Right lobe of liver (tissue), 4 donors: ENCODE measurements at regions not wholly inside any gene's neighbourhood (a gene's known extent, or its start where the extent isn't known, plus 50 kb on each side); places are given as distances from the start of the nearest gene placed in this dataset.

Experiments
- CTCF ChIP-seq, 4 donors: fragments of 200-600 bp in 3 of 4; fragments of 450-650 bp in 1 of 4; IDR thresholded peaks; one replicate each; pipeline versions ENCODE4 v1.5.1 to v1.8.0; 2016 to 2022; ENCODE audit warnings: antibody characterized with exemption in 4 of 4, mild to moderate bottlenecking in 2 of 4
- POLR2A ChIP-seq: fragments of 450-650 bp; IDR thresholded peaks from one replicate; pipeline ENCODE4 v1.6.1; 2017; ENCODE audit warnings: antibody characterized with exemption, mild to moderate bottlenecking
- donor health status: DM: no; HTN: no; CAD: no.
- donor health status: DM: no; HTN: no; CAD: no.
- donor health status: DM: no; HTN: yes; CAD: no.

GRCh38 chr2:225120186-225120585 lies 77.9 kb upstream of the DOCK10 start:
- TF ChIP-seq CTCF (IDR thresholded peaks at IDR 0.05) (no peak), POLR2A (no peak)
